ENCODE measurements at regions not wholly inside any gene's neighbourhood (a gene's known extent, or its start where the extent isn't known, plus 50 kb on each side); places are given as distances from the start of the nearest gene placed in this dataset.
"Not testable (repeated sequence)": the region's sequence is repeated elsewhere in the genome, so short reads cannot be mapped to it uniquely, and the experiment has no call there.

- H3K4me2 ChIP-seq (ENCODE audit: low read length, poor library complexity, severe bottlenecking) = no peak overlapping the region
- no peak overlapping the region for H3K9ac ChIP-seq (ENCODE audit: low read length)
- H3K79me1 ChIP-seq (replicated peaks; ENCODE audit: low read length, poor library complexity, severe bottlenecking) = no peaks in the 10 kb centered on the region
- H3K4me1 ChIP-seq (ENCODE audit: control insufficient read depth, insufficient read depth, low read depth, low read length) = no peaks in the 10 kb centered on the region
- DNase-seq = no peak
- no peak overlapping the region for H4K8ac ChIP-seq (ENCODE audit: low read length)
- no peak overlapping the region for H3K27ac ChIP-seq (ENCODE audit: low read length, poor library complexity, severe bottlenecking)
- H3K27me3 ChIP-seq (ENCODE audit: control insufficient read depth in 1 of 2, insufficient read depth in 1 of 2, low read length in 2 of 2) = peaks cover 24 to 46% of the 10 kb centered on the region in 2 experiments
- no peak overlapping the region for H4K91ac ChIP-seq (ENCODE audit: low read length)
- no peak overlapping the region for H3K4ac ChIP-seq (ENCODE audit: low read depth in 1 of 2, low read length in 2 of 2)
- H2BK15ac ChIP-seq (ENCODE audit: low read depth, poor library complexity, severe bottlenecking) = no peak overlapping the region
- H3K4me3 ChIP-seq (ENCODE audit: insufficient read depth in 1 of 2, low read depth in 1 of 2, low read length in 2 of 2) = no peak overlapping the region
- no peak overlapping the region for H3K23ac ChIP-seq (ENCODE audit: low read length in 2 of 2)
- H2BK5ac ChIP-seq (ENCODE audit: low read depth, low read length, poor library complexity, severe bottlenecking) = no peak overlapping the region
- H3K14ac ChIP-seq (ENCODE audit: low read length in 2 of 2) = no peak overlapping the region
- no peak overlapping the region for H2AFZ ChIP-seq (ENCODE audit: low read depth, low read length)
- no peak overlapping the region for H2AK5ac ChIP-seq (ENCODE audit: low read length, severe bottlenecking)
- no peak overlapping the region for H2BK120ac ChIP-seq (ENCODE audit: low read depth, low read length)
- no peaks in the 10 kb centered on the region for H3K36me3 ChIP-seq (ENCODE audit: control insufficient read depth in 1 of 2, insufficient read depth in 2 of 2, low read depth in 1 of 2, low read length in 2 of 2)
- WGBS = 80% methylated on average over 4 of the region's 4 CpGs
- H3K9me3 ChIP-seq (ENCODE audit: control insufficient read depth, low read length) = peaks cover 2% of the 10 kb centered on the region
- H2BK12ac ChIP-seq (ENCODE audit: low read length in 2 of 2) = no peak overlapping the region
- no peak overlapping the region for H3K18ac ChIP-seq (ENCODE audit: low read depth in 1 of 2, low read length in 2 of 2)
Measured at GRCh38 chr16:22648941-22649340, 138.2 kb downstream of the NPIPB5 start.

- H3K4me2 ChIP-seq (ENCODE audit: low read length, poor library complexity, severe bottlenecking); H3K4me3 ChIP-seq (ENCODE audit: insufficient read depth in 1 of 2, low read depth in 1 of 2, low read length in 2 of 2); H2AK5ac ChIP-seq (ENCODE audit: low read length, severe bottlenecking); H3K18ac ChIP-seq (ENCODE audit: low read depth in 1 of 2, low read length in 2 of 2); H3K4me1 ChIP-seq (ENCODE audit: control insufficient read depth, insufficient read depth, low read depth, low read length); H2BK15ac ChIP-seq (ENCODE audit: low read depth, poor library complexity, severe bottlenecking); H3K4ac ChIP-seq (ENCODE audit: low read depth in 1 of 2, low read length in 2 of 2); H3K9me3 ChIP-seq (ENCODE audit: control insufficient read depth, low read length); H3K27ac ChIP-seq (ENCODE audit: low read length, poor library complexity, severe bottlenecking); H2BK5ac ChIP-seq (ENCODE audit: low read depth, low read length, poor library complexity, severe bottlenecking); H4K8ac ChIP-seq (ENCODE audit: low read length); H3K79me1 ChIP-seq (replicated peaks; ENCODE audit: low read length, poor library complexity, severe bottlenecking); H3K23ac ChIP-seq (ENCODE audit: low read length in 2 of 2); H2AFZ ChIP-seq (ENCODE audit: low read depth, low read length); H4K91ac ChIP-seq (ENCODE audit: low read length); H3K36me3 ChIP-seq (ENCODE audit: control insufficient read depth in 1 of 2, insufficient read depth in 2 of 2, low read depth in 1 of 2, low read length in 2 of 2); H3K9ac ChIP-seq (ENCODE audit: low read length); H3K14ac ChIP-seq (ENCODE audit: low read length in 2 of 2); DNase-seq; H2BK120ac ChIP-seq (ENCODE audit: low read depth, low read length); H2BK12ac ChIP-seq (ENCODE audit: low read length in 2 of 2): not testable (repeated sequence)
- 86% methylated on average over 2 of the region's 6 CpGs for WGBS
- H3K27me3 ChIP-seq (ENCODE audit: control insufficient read depth in 1 of 2, insufficient read depth in 1 of 2, low read length in 2 of 2) = peaks cover 18 to 35% of the 10 kb centered on the region in 2 experiments
Measured at GRCh38 chr16:22651111-22651817, 140.6 kb downstream of the NPIPB5 start.

GRCh38 chr16:22652463-22652845 is 141.8 kb downstream of the NPIPB5 start:
- Histone ChIP-seq H3K9me3 (ENCODE audit: control insufficient read depth, low read length) (peaks cover 2% of the 10 kb centered on the region), H3K23ac (ENCODE audit: low read length in 2 of 2) (no peak overlapping the region), H2BK120ac (ENCODE audit: low read depth, low read length) (no peak overlapping the region), H4K8ac (ENCODE audit: low read length) (no peak overlapping the region), H3K14ac (ENCODE audit: low read length in 2 of 2) (no peak overlapping the region), H2BK5ac (ENCODE audit: low read depth, low read length, poor library complexity, severe bottlenecking) (no peak overlapping the region), H3K4me1 (ENCODE audit: control insufficient read depth, insufficient read depth, low read depth, low read length) (no peaks in the 10 kb centered on the region), H3K27me3 (ENCODE audit: control insufficient read depth in 1 of 2, insufficient read depth in 1 of 2, low read length in 2 of 2) (peaks cover 9 to 24% of the 10 kb centered on the region in 2 experiments), H2AK5ac (ENCODE audit: low read length, severe bottlenecking) (no peak overlapping the region), H3K18ac (ENCODE audit: low read depth in 1 of 2, low read length in 2 of 2) (no peak overlapping the region), H3K9ac (ENCODE audit: low read length) (no peak overlapping the region), H2BK15ac (ENCODE audit: low read depth, poor library complexity, severe bottlenecking) (no peak overlapping the region), H2BK12ac (ENCODE audit: low read length in 2 of 2) (no peak overlapping the region), H3K4me2 (ENCODE audit: low read length, poor library complexity, severe bottlenecking) (no peak overlapping the region), H4K91ac (ENCODE audit: low read length) (no peak overlapping the region), H3K4me3 (ENCODE audit: insufficient read depth in 1 of 2, low read depth in 1 of 2, low read length in 2 of 2) (no peak overlapping the region), H3K4ac (ENCODE audit: low read depth in 1 of 2, low read length in 2 of 2) (no peak overlapping the region), H3K27ac (ENCODE audit: low read length, poor library complexity, severe bottlenecking) (no peak overlapping the region), H3K79me1 (replicated peaks; ENCODE audit: low read length, poor library complexity, severe bottlenecking) (no peaks in the 10 kb centered on the region), H2AFZ (ENCODE audit: low read depth, low read length) (no peak overlapping the region), H3K36me3 (ENCODE audit: control insufficient read depth in 1 of 2, insufficient read depth in 2 of 2, low read depth in 1 of 2, low read length in 2 of 2) (no peaks in the 10 kb centered on the region)
- 57% methylated on average over 2 of the region's 2 CpGs for WGBS
- no peak for DNase-seq

- Histone ChIP-seq H3K4me2 (ENCODE audit: low read length, poor library complexity, severe bottlenecking) (no peak overlapping the region), H3K9ac (ENCODE audit: low read length) (no peak overlapping the region), H3K23ac (ENCODE audit: low read length in 2 of 2) (no peak overlapping the region), H3K14ac (ENCODE audit: low read length in 2 of 2) (no peak overlapping the region), H3K27ac (ENCODE audit: low read length, poor library complexity, severe bottlenecking) (no peak overlapping the region), H2BK15ac (ENCODE audit: low read depth, poor library complexity, severe bottlenecking) (no peak overlapping the region), H2AK5ac (ENCODE audit: low read length, severe bottlenecking) (no peak overlapping the region), H2AFZ (ENCODE audit: low read depth, low read length) (no peak overlapping the region), H3K4ac (ENCODE audit: low read depth in 1 of 2, low read length in 2 of 2) (no peak overlapping the region), H3K4me1 (ENCODE audit: control insufficient read depth, insufficient read depth, low read depth, low read length) (no peaks in the 10 kb centered on the region), H4K91ac (ENCODE audit: low read length) (no peak overlapping the region), H4K8ac (ENCODE audit: low read length) (no peak overlapping the region), H3K4me3 (ENCODE audit: insufficient read depth in 1 of 2, low read depth in 1 of 2, low read length in 2 of 2) (no peak overlapping the region), H2BK12ac (ENCODE audit: low read length in 2 of 2) (no peak overlapping the region), H2BK5ac (ENCODE audit: low read depth, low read length, poor library complexity, severe bottlenecking) (no peak overlapping the region), H2BK120ac (ENCODE audit: low read depth, low read length) (no peak overlapping the region), H3K18ac (ENCODE audit: low read depth in 1 of 2, low read length in 2 of 2) (no peak overlapping the region), H3K27me3 (ENCODE audit: control insufficient read depth in 1 of 2, insufficient read depth in 1 of 2, low read length in 2 of 2) (peaks cover 5 to 11% of the 10 kb centered on the region in 2 experiments), H3K36me3 (ENCODE audit: control insufficient read depth in 1 of 2, insufficient read depth in 2 of 2, low read depth in 1 of 2, low read length in 2 of 2) (no peaks in the 10 kb centered on the region), H3K9me3 (ENCODE audit: control insufficient read depth, low read length) (no peaks in the 10 kb centered on the region), H3K79me1 (replicated peaks; ENCODE audit: low read length, poor library complexity, severe bottlenecking) (no peaks in the 10 kb centered on the region)
- DNase-seq = no peak
- WGBS = 68% methylated on average over 6 of the region's 6 CpGs
Measured at GRCh38 chr16:22653876-22654275, 143.2 kb downstream of the NPIPB5 start.

Measured in mesenchymal stem cell (in vitro differentiated cells and primary cell).